H1 (cell line): ENCODE measurements at regions not wholly inside any gene's neighbourhood (a gene's known extent, or its start where the extent isn't known, plus 50 kb on each side); places are given as distances from the start of the nearest gene placed in this dataset.

ENCODE experiments used
- CTCF ChIA-PET: fragments of 300-600 bp; sonication (Branson Sonifier 250); formaldehyde crosslinking; loops from one replicate; lab custom pipeline; 2021; ENCODE audit not compliant: partially characterized antibody; lab: Charles Lee
- POLR2A ChIA-PET: fragments of 300-600 bp; sonication (Branson Sonifier 250); formaldehyde crosslinking; loops from one replicate; lab custom pipeline; 2021; ENCODE audit warnings: inconsistent platforms; ENCODE audit not compliant: partially characterized antibody; lab: Charles Lee
- DNase-seq, 2 experiments: peaks; one replicate each; pipeline versions ENCODE4 v3.0.0 to v3.0.0-alpha.2; 2010 to 2022; ENCODE audit warnings: low spot score in 2 of 2, low read depth in 1 of 2, mixed read lengths in 1 of 2
- FAIRE-seq: peaks from 2 replicates; lab custom pipeline; 2011; peaks lifted over from hg19 to GRCh38; lab: Jason Lieb, UNC
- H2AFZ ChIP-seq: 2 replicates; pipeline ENCODE4 v1.8.1; 2012; ENCODE audit warnings: low read length, inconsistent platforms
- H2AK5ac ChIP-seq: 2 replicates; pipeline ENCODE4 v1.6.1; 2013; ENCODE audit warnings: low read depth, low read length
- H2BK120ac ChIP-seq: replicated peaks from 2 replicates; pipeline ENCODE3; 2013; ENCODE audit warnings: low read depth, low read length, inconsistent platforms
- H2BK12ac ChIP-seq: 2 replicates; pipeline ENCODE4 v1.6.1; 2013; ENCODE audit warnings: low read depth, low read length
- H2BK15ac ChIP-seq: 2 replicates; pipeline ENCODE4 v1.6.1; 2013; ENCODE audit warnings: low read length
- H2BK20ac ChIP-seq: 2 replicates; pipeline ENCODE4 v1.6.1; 2013; ENCODE audit warnings: low read length
- H2BK5ac ChIP-seq: 2 replicates; pipeline ENCODE4 v1.6.1; 2013; ENCODE audit warnings: low read depth, low read length
- H3K14ac ChIP-seq: 2 replicates; pipeline ENCODE4 v1.6.1; 2013; ENCODE audit warnings: inconsistent platforms; ENCODE audit not compliant: insufficient read length
- H3K18ac ChIP-seq: 2 replicates; pipeline ENCODE4 v1.6.1; 2013; ENCODE audit warnings: low read length; ENCODE audit errors: extremely low read depth
- H3K23ac ChIP-seq: 2 replicates; pipeline ENCODE4 v1.6.1; 2013; ENCODE audit warnings: inconsistent platforms; ENCODE audit not compliant: insufficient read length
- H3K23me2 ChIP-seq: 2 replicates; pipeline ENCODE4 v1.6.1; 2013; ENCODE audit warnings: low read depth, low read length
- H3K27ac ChIP-seq: 2 replicates; pipeline ENCODE4 v1.6.1; 2011; ENCODE audit warnings: low read depth, low read length, inconsistent platforms
- H3K27me3 ChIP-seq, 4 experiments: replicated peaks in 1 of 4; 1 replicate in 1 of 4; 2 replicates in 3 of 4; pipeline versions ENCODE4 v1.6.1 to v1.8.1; 2011 to 2013; ENCODE audit warnings: low read length in 3 of 4, mild to moderate bottlenecking in 3 of 4, inconsistent platforms in 2 of 4, mixed read lengths in 2 of 4, moderate library complexity in 1 of 4; ENCODE audit not compliant: control insufficient read depth in 3 of 4, insufficient read depth in 3 of 4; ENCODE audit errors: extremely low read depth in 1 of 4
- H3K36me3 ChIP-seq, 4 experiments: 2 replicates each; pipeline versions ENCODE4 v1.6.1 to v1.8.1; 2011 to 2013; ENCODE audit warnings: mild to moderate bottlenecking in 4 of 4, low read length in 3 of 4, moderate library complexity in 2 of 4, control low read depth in 1 of 4, inconsistent platforms in 1 of 4; ENCODE audit not compliant: insufficient read depth in 4 of 4, control insufficient read depth in 2 of 4
- H3K4ac ChIP-seq: replicated peaks from 2 replicates; pipeline ENCODE3; 2013; ENCODE audit warnings: low read length, low read depth, mixed read lengths, inconsistent platforms; ENCODE audit not compliant: insufficient read length
- H3K4me1 ChIP-seq, 4 experiments: replicated peaks in 1 of 4; 1 replicate in 1 of 4; 2 replicates in 3 of 4; pipeline versions ENCODE4 v1.6.1 to v1.8.1; 2011 to 2013; ENCODE audit warnings: low read length in 3 of 4, inconsistent platforms in 2 of 4, mixed read lengths in 1 of 4; ENCODE audit not compliant: insufficient read depth in 4 of 4, control insufficient read depth in 3 of 4
- H3K4me2 ChIP-seq, 2 experiments: 2 replicates each; pipeline versions ENCODE4 v1.6.1 to v1.8.1; 2011 to 2013; ENCODE audit warnings: low read depth in 2 of 2, low read length in 2 of 2, control low read depth in 1 of 2, inconsistent platforms in 1 of 2, mild to moderate bottlenecking in 1 of 2; ENCODE audit not compliant: insufficient read depth in 1 of 2
- H3K4me3 ChIP-seq, 4 experiments: fragments of 200-600, 300-600 bp in 1 of 4; sonication (generic), shearing (Covaris generic), sonication (Bioruptor Twin) in 1 of 4; 2 replicates each; pipeline versions ENCODE4 v1.5.1 to v1.8.1; 2011 to 2016; ENCODE audit warnings: low read length in 4 of 4, low read depth in 3 of 4, control low read depth in 2 of 4, inconsistent platforms in 2 of 4, mild to moderate bottlenecking in 2 of 4, mixed read lengths in 1 of 4, moderate library complexity in 1 of 4; ENCODE audit not compliant: insufficient read depth in 2 of 4; ENCODE audit errors: extremely low read depth in 1 of 4
- H3K56ac ChIP-seq: replicated peaks from 2 replicates; pipeline ENCODE3; 2013; ENCODE audit warnings: low read depth, mild to moderate bottlenecking, mixed read lengths, low read length, inconsistent platforms; ENCODE audit not compliant: insufficient read length
- H3K79me1 ChIP-seq: 2 replicates; pipeline ENCODE4 v1.6.1; 2013; ENCODE audit warnings: low read depth, low read length, control low read depth
- H3K79me2 ChIP-seq, 2 experiments: 2 replicates each; pipeline versions ENCODE4 v1.6.1 to v1.8.1; 2012 to 2013; ENCODE audit warnings: low read length in 2 of 2, mild to moderate bottlenecking in 2 of 2, inconsistent platforms in 1 of 2; ENCODE audit not compliant: insufficient read depth in 2 of 2, control insufficient read depth in 1 of 2
- H3K9ac ChIP-seq, 4 experiments: replicated peaks in 1 of 4; 1 replicate in 1 of 4; 2 replicates in 3 of 4; pipeline versions ENCODE4 v1.6.1 to v1.8.1; 2011 to 2013; ENCODE audit warnings: low read depth in 3 of 4, low read length in 3 of 4, control low read depth in 2 of 4, mild to moderate bottlenecking in 2 of 4, moderate library complexity in 2 of 4, inconsistent platforms in 1 of 4; ENCODE audit errors: extremely low read depth in 1 of 4
- H3K9me3 ChIP-seq, 2 experiments: 2 replicates each; pipeline versions ENCODE4 v1.6.1 to v1.8.1; 2012 to 2013; ENCODE audit warnings: mild to moderate bottlenecking in 2 of 2, moderate library complexity in 2 of 2, control low read depth in 1 of 2, inconsistent platforms in 1 of 2, low read depth in 1 of 2, low read length in 1 of 2, mixed read lengths in 1 of 2; ENCODE audit not compliant: insufficient read depth in 2 of 2
- H4K20me1 ChIP-seq, 2 experiments: replicated peaks in 1 of 2; 2 replicates each; pipeline versions ENCODE3 to v1.8.1; 2011 to 2013; ENCODE audit warnings: inconsistent platforms in 2 of 2, low read length in 2 of 2, mild to moderate bottlenecking in 1 of 2; ENCODE audit not compliant: insufficient read depth in 2 of 2, control insufficient read depth in 1 of 2
- H4K5ac ChIP-seq: 2 replicates; pipeline ENCODE4 v1.6.1; 2013; ENCODE audit warnings: low read length, low read depth, mixed read lengths, inconsistent platforms; ENCODE audit not compliant: insufficient read length
- H4K8ac ChIP-seq: 2 replicates; pipeline ENCODE4 v1.8.0; 2013; ENCODE audit warnings: mild to moderate bottlenecking, moderate library complexity, low read length, inconsistent platforms; ENCODE audit not compliant: insufficient read depth; ENCODE audit errors: extremely low read depth
- H4K91ac ChIP-seq: replicated peaks from 2 replicates; pipeline ENCODE3; 2013; ENCODE audit warnings: low read length, mixed read lengths, inconsistent platforms; ENCODE audit not compliant: insufficient read length
- ASH2L ChIP-seq: fragments of 200-600, 300-600 bp; sonication (generic); IDR thresholded peaks from one replicate; pipeline ENCODE4 v1.7.1; 2017; ENCODE audit warnings: low read length
- CBX5 ChIP-seq: fragments of 300-800, 300-1000 bp; sonication (generic); IDR thresholded peaks from 2 replicates; pipeline ENCODE4 v1.7.1; 2016; ENCODE audit warnings: antibody characterized with exemption, low read length, low read depth
- EP300 ChIP-seq, 2 experiments: IDR thresholded peaks; 1 replicate in 1 of 2; 2 replicates in 1 of 2; pipeline ENCODE4 v1.6.1; 2011 to 2012; ENCODE audit warnings: low read depth in 2 of 2, low read length in 2 of 2, mild to moderate bottlenecking in 2 of 2, borderline replicate concordance in 1 of 2, inconsistent platforms in 1 of 2, moderate library complexity in 1 of 2
- MAFK ChIP-seq: IDR thresholded peaks from 2 replicates; pipeline ENCODE4 v1.6.1; 2012; ENCODE audit warnings: low read depth, mild to moderate bottlenecking, improper control_type of control experiment, low read length
- RXRA ChIP-seq: IDR thresholded peaks from 2 replicates; pipeline ENCODE4 v1.6.1; 2011; ENCODE audit warnings: low read depth, mild to moderate bottlenecking, low read length, moderate library complexity; ENCODE audit not compliant: insufficient read depth
- SIRT6 ChIP-seq: IDR thresholded peaks from one replicate; pipeline ENCODE4 v1.7.1; 2012; ENCODE audit warnings: low read length, inconsistent platforms
- SP1 ChIP-seq: IDR thresholded peaks from 2 replicates; pipeline ENCODE4 v1.6.1; 2011; ENCODE audit warnings: low read depth, low read length
- YY1 ChIP-seq: IDR thresholded peaks from 2 replicates; pipeline ENCODE4 v1.6.1; 2011; ENCODE audit warnings: low read depth, mild to moderate bottlenecking, low read length
- WGBS, 2 experiments: shearing (Covaris generic) in 1 of 2; methylation state at CpG; one replicate each; pipeline versions ENCODE4 v1.1.6 to v1.1.7; 2013 to 2015; ENCODE audit warnings: low lambda C conversion rate in 2 of 2, mixed read lengths in 2 of 2, inconsistent platforms in 1 of 2, low coverage in 1 of 2, missing lambda C conversion rate in 1 of 2; ENCODE audit not compliant: insufficient replicate concordance in 2 of 2, insufficient coverage in 1 of 2, insufficient read length in 1 of 2; ENCODE audit errors: extremely low coverage in 1 of 2, missing lambda C conversion rate in 1 of 2; 5-methylcytosine and 5-hydroxymethylcytosine counted together

- Histone ChIP-seq H2AFZ (no peak overlapping the region), H3K4ac (no peak overlapping the region)
- TF ChIP-seq YY1: no peak
- no peak for TF ChIP-seq SIRT6
- TF ChIP-seq EP300 (IDR thresholded peaks at IDR 0.05; ENCODE audit: borderline replicate concordance in 1 of 2, low read depth in 2 of 2, low read length in 2 of 2): no peak
- no peak for TF ChIP-seq RXRA
- TF ChIP-seq MAFK: no peak
- TF ChIP-seq ASH2L: no peak
- no peak for TF ChIP-seq CBX5
- TF ChIP-seq SP1: no peak
- TF ChIP-seq, all 59 proteins: peak for 0
- ChIA-PET POLR2A (no interaction called here), CTCF (no interaction called here)
- no peaks in the 10 kb centered on the region for H3K79me1 ChIP-seq
- H3K9me3 ChIP-seq: no peaks in the 10 kb centered on the region
- DNase-seq (no peak), FAIRE-seq (no peak)
- WGBS, 2 experiments: 86% methylated on average over 1 of the region's 1 CpG; no CpG with 5 or more reads in 1 of the 2 experiments
- no peak overlapping the region for H4K5ac ChIP-seq
- H3K27ac ChIP-seq: no peak overlapping the region
- no peak overlapping the region for H3K4me2 ChIP-seq
- no peaks in the 10 kb centered on the region for H4K20me1 ChIP-seq
- no peak overlapping the region for H2BK120ac ChIP-seq
- H2AK5ac ChIP-seq: no peak overlapping the region
- H2BK20ac ChIP-seq: no peak overlapping the region
- H3K18ac ChIP-seq: no peak overlapping the region
- H3K23me2 ChIP-seq: no peaks in the 10 kb centered on the region
- no peak overlapping the region for H3K23ac ChIP-seq
- no peak overlapping the region for H4K8ac ChIP-seq
- no peaks in the 10 kb centered on the region for H3K4me1 ChIP-seq
- H3K36me3 ChIP-seq: no peaks in the 10 kb centered on the region
- H2BK15ac ChIP-seq: no peak overlapping the region
- no peak overlapping the region for H3K14ac ChIP-seq
- no peak overlapping the region for H4K91ac ChIP-seq
- no peaks in the 10 kb centered on the region for H3K79me2 ChIP-seq
- H3K4me3 ChIP-seq: no peak overlapping the region
- H3K56ac ChIP-seq: no peak overlapping the region
- H3K27me3 ChIP-seq: no peaks in the 10 kb centered on the region
- no peak overlapping the region for H2BK5ac ChIP-seq
- H3K9ac ChIP-seq: no peak overlapping the region
- H2BK12ac ChIP-seq: no peak overlapping the region
Measured at GRCh38 chr14:104416383-104416782, 163.2 kb upstream of the C14orf180 start.
